ENCODE measurements at regions not wholly inside any gene's neighbourhood (a gene's known extent, or its start where the extent isn't known, plus 50 kb on each side); places are given as distances from the start of the nearest gene placed in this dataset.

DNA sequence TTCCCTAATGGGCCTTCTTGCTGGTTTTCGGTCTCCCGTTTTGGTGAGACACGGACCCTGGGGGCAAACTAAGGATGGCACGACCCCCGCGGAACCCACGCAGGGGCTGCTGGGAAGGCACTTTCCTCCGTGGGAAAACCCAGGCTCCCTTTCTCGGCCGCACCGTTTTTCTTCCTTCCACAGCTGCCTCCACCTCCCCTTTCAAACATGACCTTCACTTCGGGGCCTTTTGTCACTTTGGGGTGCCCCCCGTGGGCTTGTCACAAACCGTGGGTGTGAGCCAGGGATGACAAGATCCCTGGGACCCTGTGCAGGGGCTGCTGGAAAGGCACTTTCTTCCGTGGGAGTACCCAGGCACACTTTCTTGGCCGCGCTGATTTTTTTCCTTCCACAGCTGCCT lies 268.7 kb downstream of the ALG10 start:
- intact Hi-C loops (cut with micrococcal nuclease; ENCODE audit: unreplicated experiment): no loop called here
- peaks cover 41% of the 10 kb centered on the region for H3K9me3 Mint-ChIP-seq (ENCODE audit: low read depth, unreplicated experiment)
- no peaks in the 10 kb centered on the region for H3K27me3 Mint-ChIP-seq (ENCODE audit: unreplicated experiment)
- no peak for DNase-seq
- H3K27ac Mint-ChIP-seq (ENCODE audit: unreplicated experiment): no peak overlapping the region
- no peaks in the 10 kb centered on the region for H3K4me1 Mint-ChIP-seq (ENCODE audit: low read depth, unreplicated experiment)
- no peak overlapping the region for H3K4me3 Mint-ChIP-seq (ENCODE audit: low read depth, unreplicated experiment)
- TF ChIP-seq, protein P1, sequence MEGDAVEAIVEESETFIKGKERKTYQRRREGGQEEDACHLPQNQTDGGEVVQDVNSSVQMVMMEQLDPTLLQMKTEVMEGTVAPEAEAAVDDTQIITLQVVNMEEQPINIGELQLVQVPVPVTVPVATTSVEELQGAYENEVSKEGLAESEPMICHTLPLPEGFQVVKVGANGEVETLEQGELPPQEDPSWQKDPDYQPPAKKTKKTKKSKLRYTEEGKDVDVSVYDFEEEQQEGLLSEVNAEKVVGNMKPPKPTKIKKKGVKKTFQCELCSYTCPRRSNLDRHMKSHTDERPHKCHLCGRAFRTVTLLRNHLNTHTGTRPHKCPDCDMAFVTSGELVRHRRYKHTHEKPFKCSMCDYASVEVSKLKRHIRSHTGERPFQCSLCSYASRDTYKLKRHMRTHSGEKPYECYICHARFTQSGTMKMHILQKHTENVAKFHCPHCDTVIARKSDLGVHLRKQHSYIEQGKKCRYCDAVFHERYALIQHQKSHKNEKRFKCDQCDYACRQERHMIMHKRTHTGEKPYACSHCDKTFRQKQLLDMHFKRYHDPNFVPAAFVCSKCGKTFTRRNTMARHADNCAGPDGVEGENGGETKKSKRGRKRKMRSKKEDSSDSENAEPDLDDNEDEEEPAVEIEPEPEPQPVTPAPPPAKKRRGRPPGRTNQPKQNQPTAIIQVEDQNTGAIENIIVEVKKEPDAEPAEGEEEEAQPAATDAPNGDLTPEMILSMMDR (IDR thresholded peaks at IDR 0.05; ENCODE audit: unreplicated experiment): no peak
- BruUV-seq (replicated peaks): no TSS peak
- CTCF ChIA-PET: no interaction called here
- peaks cover 6% of the 10 kb centered on the region for H3K36me3 Mint-ChIP-seq (ENCODE audit: insufficient read depth, unreplicated experiment)

GRCh38 chr12:34291426-34291901 lies 269.2 kb downstream of the ALG10 start:
- Mint-ChIP-seq H3K36me3 (ENCODE audit: insufficient read depth, unreplicated experiment) (peaks cover 6% of the 10 kb centered on the region), H3K4me3 (ENCODE audit: low read depth, unreplicated experiment) (no peak overlapping the region), H3K4me1 (ENCODE audit: low read depth, unreplicated experiment) (no peaks in the 10 kb centered on the region), H3K9me3 (ENCODE audit: low read depth, unreplicated experiment) (peaks cover 39% of the 10 kb centered on the region), H3K27me3 (ENCODE audit: unreplicated experiment) (no peaks in the 10 kb centered on the region), H3K27ac (ENCODE audit: unreplicated experiment) (no peak overlapping the region)
- intact Hi-C loops (cut with micrococcal nuclease; ENCODE audit: unreplicated experiment): no loop called here
- TF ChIP-seq, protein P1 (IDR thresholded peaks at IDR 0.05; ENCODE audit: unreplicated experiment): no peak
- DNase-seq: no peak
- CTCF ChIA-PET: no interaction called here
- BruUV-seq (replicated peaks): no TSS peak

DNA sequence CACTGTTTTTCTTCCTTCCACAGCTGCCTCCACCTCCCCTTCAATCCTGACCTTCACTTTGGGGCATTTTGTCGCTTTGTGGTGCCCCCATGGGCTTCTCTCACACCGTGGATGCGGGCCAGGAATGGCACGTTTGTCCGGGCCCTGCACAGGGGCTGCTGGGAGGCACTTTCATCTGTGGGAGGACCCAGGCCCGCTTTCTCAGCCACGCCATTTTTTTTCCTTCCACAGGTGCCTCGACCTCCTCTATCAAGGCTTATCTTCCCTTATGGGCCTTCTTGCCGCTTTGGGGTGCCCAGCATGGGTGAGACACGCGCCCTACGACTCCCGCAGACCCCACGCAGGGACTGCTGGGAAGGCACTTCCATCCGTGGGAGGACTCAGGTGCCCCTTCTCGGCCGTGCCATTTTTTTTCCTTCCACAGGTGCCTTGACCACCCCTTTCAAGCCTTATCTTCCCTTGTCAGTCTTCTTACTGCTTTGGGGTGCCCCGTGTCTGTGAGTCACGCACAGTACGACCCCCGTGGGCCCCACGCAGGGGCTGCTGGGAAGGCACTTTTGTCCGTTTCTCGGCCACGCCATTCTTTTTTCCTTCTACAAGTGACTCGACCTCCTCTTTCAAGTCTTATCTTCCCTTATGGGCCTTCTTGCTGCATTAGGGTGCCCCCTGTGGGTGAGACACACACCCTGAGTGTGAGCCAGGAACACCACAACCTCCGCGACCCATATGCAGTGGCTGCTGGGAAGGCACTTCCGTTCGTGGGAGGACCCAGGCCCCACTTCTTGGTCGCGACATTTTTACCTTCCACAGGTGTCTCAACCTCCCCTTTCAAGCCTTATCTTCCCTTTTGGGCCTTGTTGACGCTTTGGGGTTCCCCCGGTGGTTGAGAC lies 270.7 kb downstream of the ALG10 start:
- peaks cover 31% of the 10 kb centered on the region for H3K9me3 Mint-ChIP-seq (ENCODE audit: low read depth, unreplicated experiment)
- H3K27me3 Mint-ChIP-seq (ENCODE audit: unreplicated experiment): no peaks in the 10 kb centered on the region
- DNase-seq: no peak
- H3K4me1 Mint-ChIP-seq (ENCODE audit: low read depth, unreplicated experiment): no peaks in the 10 kb centered on the region
- BruUV-seq (replicated peaks): no TSS peak
- TF ChIP-seq, protein P1 (IDR thresholded peaks at IDR 0.05; ENCODE audit: unreplicated experiment): no peak
- CTCF ChIA-PET: no interaction called here
- H3K27ac Mint-ChIP-seq (ENCODE audit: unreplicated experiment): no peak overlapping the region
- H3K36me3 Mint-ChIP-seq (ENCODE audit: insufficient read depth, unreplicated experiment): peaks cover 6% of the 10 kb centered on the region
- intact Hi-C loops (cut with micrococcal nuclease; ENCODE audit: unreplicated experiment): no loop called here
- H3K4me3 Mint-ChIP-seq (ENCODE audit: low read depth, unreplicated experiment): no peak overlapping the region

GRCh38 chr12:34294137-34294536 lies 271.8 kb downstream of the ALG10 start:
- TF ChIP-seq, protein P1 (IDR thresholded peaks at IDR 0.05; ENCODE audit: unreplicated experiment): no peak
- CTCF ChIA-PET: no interaction called here
- DNase-seq: no peak
- peaks cover 6% of the 10 kb centered on the region for H3K36me3 Mint-ChIP-seq (ENCODE audit: insufficient read depth, unreplicated experiment)
- H3K4me1 Mint-ChIP-seq (ENCODE audit: low read depth, unreplicated experiment): no peaks in the 10 kb centered on the region
- no TSS peak for BruUV-seq (replicated peaks)
- no peaks in the 10 kb centered on the region for H3K27me3 Mint-ChIP-seq (ENCODE audit: unreplicated experiment)
- H3K27ac Mint-ChIP-seq (ENCODE audit: unreplicated experiment): no peak overlapping the region
- intact Hi-C loops (cut with micrococcal nuclease; ENCODE audit: unreplicated experiment): no loop called here
- H3K9me3 Mint-ChIP-seq (ENCODE audit: low read depth, unreplicated experiment): peaks cover 33% of the 10 kb centered on the region
- no peak overlapping the region for H3K4me3 Mint-ChIP-seq (ENCODE audit: low read depth, unreplicated experiment)

Measured in Calu3 (cell line).